Activated B cell treated with CpG ODN at 0.5 μM for 24 hours (primary cell): ENCODE measurements at regions not wholly inside any gene's neighbourhood (a gene's known extent, or its start where the extent isn't known, plus 50 kb on each side); places are given as distances from the start of the nearest gene placed in this dataset.

Experiments
- ATAC-seq: fragments of 200-7000 bp; cut with Tn5 transposase; one replicate; pipeline ENCODE4 v1.10.0; 2021; ENCODE audit warnings: low read depth, mild to moderate bottlenecking, moderate library complexity
- CTCF ChIA-PET: fragments of 350-600 bp; sonication (Branson Sonifier 250); formaldehyde crosslinking; loops from one replicate; lab custom pipeline; 2021; ENCODE audit warnings: antibody characterized with exemption; lab: Charles Lee
- POLR2A ChIA-PET: fragments of 350-600 bp; sonication (Branson Sonifier 250); formaldehyde crosslinking; loops from one replicate; lab custom pipeline; 2021; ENCODE audit warnings: antibody characterized with exemption; lab: Charles Lee
- DNase-seq: peaks from one replicate; pipeline ENCODE4 v3.0.0; 2022
- H3K27ac Mint-ChIP-seq: one replicate; pipeline ENCODE4 v1.8.0; 2020; ENCODE audit warnings: mixed read lengths
- H3K27me3 Mint-ChIP-seq: one replicate; pipeline ENCODE4 v1.8.0; 2021; ENCODE audit warnings: mixed read lengths
- H3K36me3 Mint-ChIP-seq: one replicate; pipeline ENCODE4 v1.8.0; 2021; ENCODE audit warnings: low read depth, mixed read lengths
- H3K4me1 Mint-ChIP-seq: one replicate; pipeline ENCODE4 v1.8.0; 2021; ENCODE audit warnings: mixed read lengths
- H3K4me3 Mint-ChIP-seq: one replicate; pipeline ENCODE4 v1.8.0; 2020; ENCODE audit warnings: mild to moderate bottlenecking, mixed read lengths
- H3K9me3 Mint-ChIP-seq: one replicate; pipeline ENCODE4 v1.8.0; 2020; ENCODE audit warnings: mixed read lengths
- intact Hi-C: fragments of 100-400 bp; cut with micrococcal nuclease; formaldehyde crosslinking; loops from one replicate; pipeline ENCODE4 v1.15.1; 2024
- TF ChIP-seq, protein P1 (sequence below): fragments of 200-600 bp; IDR thresholded peaks from one replicate; pipeline ENCODE4 v1.8.0; 2022; ENCODE audit warnings: antibody characterized with exemption, mild to moderate bottlenecking

DNA sequence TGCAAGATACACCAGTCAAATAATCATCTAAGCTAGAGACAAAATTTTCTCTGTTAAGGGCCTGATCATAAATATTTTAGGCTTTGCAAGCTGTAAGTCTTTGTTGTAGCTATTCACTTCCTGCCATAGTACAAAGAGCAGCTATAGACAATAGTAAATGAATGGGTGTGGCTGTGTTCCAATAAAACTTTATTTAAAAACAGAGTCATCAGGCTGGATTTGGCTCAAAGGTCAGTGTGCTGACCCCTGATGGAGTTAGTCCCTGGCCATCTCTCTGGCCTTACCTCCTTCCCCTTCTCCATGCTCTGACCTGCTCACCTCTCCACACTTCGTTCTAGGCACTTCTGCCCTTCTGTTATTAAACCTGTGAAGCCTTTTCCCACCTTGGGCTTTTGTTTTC lies 86.0 kb downstream of the DRD1 start:
- TF ChIP-seq, protein P1, sequence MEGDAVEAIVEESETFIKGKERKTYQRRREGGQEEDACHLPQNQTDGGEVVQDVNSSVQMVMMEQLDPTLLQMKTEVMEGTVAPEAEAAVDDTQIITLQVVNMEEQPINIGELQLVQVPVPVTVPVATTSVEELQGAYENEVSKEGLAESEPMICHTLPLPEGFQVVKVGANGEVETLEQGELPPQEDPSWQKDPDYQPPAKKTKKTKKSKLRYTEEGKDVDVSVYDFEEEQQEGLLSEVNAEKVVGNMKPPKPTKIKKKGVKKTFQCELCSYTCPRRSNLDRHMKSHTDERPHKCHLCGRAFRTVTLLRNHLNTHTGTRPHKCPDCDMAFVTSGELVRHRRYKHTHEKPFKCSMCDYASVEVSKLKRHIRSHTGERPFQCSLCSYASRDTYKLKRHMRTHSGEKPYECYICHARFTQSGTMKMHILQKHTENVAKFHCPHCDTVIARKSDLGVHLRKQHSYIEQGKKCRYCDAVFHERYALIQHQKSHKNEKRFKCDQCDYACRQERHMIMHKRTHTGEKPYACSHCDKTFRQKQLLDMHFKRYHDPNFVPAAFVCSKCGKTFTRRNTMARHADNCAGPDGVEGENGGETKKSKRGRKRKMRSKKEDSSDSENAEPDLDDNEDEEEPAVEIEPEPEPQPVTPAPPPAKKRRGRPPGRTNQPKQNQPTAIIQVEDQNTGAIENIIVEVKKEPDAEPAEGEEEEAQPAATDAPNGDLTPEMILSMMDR = no peak

DNA sequence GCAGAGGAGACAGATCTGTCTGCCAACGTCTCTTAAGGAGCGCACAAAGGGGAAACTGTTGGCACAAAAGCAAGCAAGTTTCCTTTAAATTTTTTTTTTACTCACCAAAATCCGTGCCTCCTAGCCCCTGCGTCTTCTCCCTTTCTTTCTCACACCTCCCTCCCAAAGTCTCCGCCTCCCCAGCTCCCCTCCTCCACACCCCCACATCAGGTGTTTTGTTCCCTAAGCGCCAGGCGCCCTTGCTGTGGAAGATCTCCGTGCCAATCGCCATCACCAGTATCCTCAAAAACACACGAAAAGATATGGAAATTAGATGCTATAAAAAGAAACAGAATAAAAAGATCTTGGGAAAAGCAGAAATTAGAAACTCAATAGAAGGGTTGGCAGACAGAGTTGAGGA lies 87.6 kb downstream of the DRD1 start:
- DNase-seq = no peak
- intact Hi-C loops = no loop called here
- H3K27ac Mint-ChIP-seq = no peak overlapping the region

More for the DNA sequence above, 86.0 kb downstream of the DRD1 start:
- DNase-seq (no peak), ATAC-seq (no peak)
- Mint-ChIP-seq H3K27me3 (peaks cover 4% of the 10 kb centered on the region), H3K4me3 (no peak overlapping the region), H3K9me3 (no peaks in the 10 kb centered on the region), H3K36me3 (no peaks in the 10 kb centered on the region), H3K4me1 (no peaks in the 10 kb centered on the region), H3K27ac (no peak overlapping the region)
- ChIA-PET POLR2A (no interaction called here), CTCF (no interaction called here)
- intact Hi-C loops = no loop called here

DNA sequence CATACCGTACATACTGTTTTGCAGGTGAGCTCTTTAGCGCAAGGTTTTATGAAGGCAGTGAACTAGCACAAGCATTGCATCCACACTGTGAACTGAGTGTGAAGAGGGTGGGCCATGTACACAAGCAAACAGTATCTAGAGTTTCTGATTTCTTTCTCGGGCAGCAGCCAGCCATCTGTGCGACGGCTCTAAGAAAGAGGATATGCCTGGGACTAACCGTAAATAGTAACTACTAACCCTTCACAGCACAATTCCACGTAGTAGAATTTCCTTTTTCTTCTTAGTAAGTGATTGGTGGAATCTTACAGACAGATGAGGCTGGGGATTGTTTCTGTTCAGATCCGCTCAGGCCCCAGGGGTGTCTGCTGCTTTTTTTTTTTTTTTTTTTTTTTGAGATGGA lies 89.0 kb downstream of the DRD1 start:
- H3K36me3 Mint-ChIP-seq = no peaks in the 10 kb centered on the region
- peaks cover 4% of the 10 kb centered on the region for H3K27me3 Mint-ChIP-seq
- no peak overlapping the region for H3K27ac Mint-ChIP-seq
- no peaks in the 10 kb centered on the region for H3K9me3 Mint-ChIP-seq
- intact Hi-C loops = no loop called here
- CTCF ChIA-PET = no interaction called here
- no peaks in the 10 kb centered on the region for H3K4me1 Mint-ChIP-seq
- TF ChIP-seq, protein P1 = no peak
- DNase-seq (no peak), ATAC-seq (no peak)
- POLR2A ChIA-PET = no interaction called here
- no peak overlapping the region for H3K4me3 Mint-ChIP-seq

More for the DNA sequence above, 87.6 kb downstream of the DRD1 start:
- ChIA-PET POLR2A (no interaction called here), CTCF (no interaction called here)
- Mint-ChIP-seq H3K4me3 (no peak overlapping the region), H3K4me1 (no peaks in the 10 kb centered on the region), H3K9me3 (no peaks in the 10 kb centered on the region), H3K36me3 (no peaks in the 10 kb centered on the region), H3K27me3 (peaks cover 4% of the 10 kb centered on the region)
- TF ChIP-seq, protein P1 = no peak
- ATAC-seq = no peak

DNA sequence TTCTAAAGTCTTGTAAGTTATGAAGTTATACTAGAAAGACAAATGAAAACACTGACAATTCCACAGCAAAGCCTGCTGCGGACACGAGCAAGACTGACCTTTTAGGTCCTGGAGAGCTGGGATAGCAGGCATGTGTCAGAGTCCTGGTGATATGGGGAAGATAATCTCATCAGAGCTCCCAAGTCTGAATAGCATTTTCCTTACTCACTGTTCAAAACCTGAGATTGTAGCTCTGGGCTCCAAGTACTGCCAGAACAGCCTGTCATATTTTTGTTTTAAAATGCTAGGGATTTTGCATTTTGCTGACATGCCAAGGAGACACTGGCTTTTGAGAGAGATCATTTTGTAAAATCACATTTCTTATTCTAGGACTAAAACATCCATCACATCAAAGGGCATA lies 90.1 kb downstream of the DRD1 start:
- no peak for DNase-seq
- intact Hi-C loops = no loop called here
- ATAC-seq = no peak
- TF ChIP-seq, protein P1 = no peak
- no peak overlapping the region for H3K4me3 Mint-ChIP-seq
- H3K27me3 Mint-ChIP-seq = peaks cover 4% of the 10 kb centered on the region
- no peaks in the 10 kb centered on the region for H3K9me3 Mint-ChIP-seq
- ChIA-PET POLR2A (no interaction called here), CTCF (no interaction called here)
- no peaks in the 10 kb centered on the region for H3K4me1 Mint-ChIP-seq
- no peaks in the 10 kb centered on the region for H3K36me3 Mint-ChIP-seq
- no peak overlapping the region for H3K27ac Mint-ChIP-seq

DNA sequence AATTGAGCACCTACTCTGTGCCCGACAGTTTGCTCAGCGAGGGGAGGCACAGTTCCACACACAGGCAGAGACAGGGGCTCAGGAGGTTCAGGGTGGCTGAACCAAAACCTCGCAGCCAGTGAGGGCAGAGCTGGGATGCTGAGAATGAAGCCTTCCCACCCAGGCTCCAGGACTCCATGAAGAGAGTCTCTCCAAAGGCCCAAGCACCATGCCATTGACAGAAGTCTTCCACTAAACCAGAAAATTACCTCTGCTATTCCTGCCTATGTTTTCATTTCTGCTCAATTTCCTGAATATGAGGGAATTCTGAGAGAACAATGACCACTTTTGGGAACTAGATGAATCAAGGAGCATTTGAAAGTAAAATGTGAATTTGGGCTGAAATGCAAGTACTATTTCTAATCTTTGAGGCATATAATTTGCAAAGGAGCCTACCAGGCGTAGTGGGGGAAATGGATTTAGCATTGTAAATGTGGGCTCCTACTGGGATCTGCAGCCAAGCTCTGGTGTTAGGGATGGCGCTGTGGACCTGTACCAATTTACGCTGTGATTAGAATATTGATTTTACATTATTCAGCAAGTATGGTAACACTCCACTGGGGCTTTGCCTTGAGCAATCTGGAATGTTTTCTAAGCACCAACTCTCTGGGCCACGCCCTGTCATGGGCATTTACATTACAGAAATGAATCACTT lies 91.9 kb downstream of the DRD1 start:
- Mint-ChIP-seq H3K36me3 (no peaks in the 10 kb centered on the region), H3K4me3 (no peak overlapping the region), H3K4me1 (no peaks in the 10 kb centered on the region), H3K27ac (no peak overlapping the region), H3K27me3 (peaks cover 4% of the 10 kb centered on the region), H3K9me3 (no peaks in the 10 kb centered on the region)
- no peak for ATAC-seq
- no peak for DNase-seq
- TF ChIP-seq, protein P1 = no peak
- CTCF ChIA-PET = no interaction called here
- POLR2A ChIA-PET = no interaction called here
- intact Hi-C loops = no loop called here
